ENCODE measurements at regions not wholly inside any gene's neighbourhood (a gene's known extent, or its start where the extent isn't known, plus 50 kb on each side); places are given as distances from the start of the nearest gene placed in this dataset.

- ChIA-PET CTCF (interaction anchor here (1.8 to 1.9 kb wide), 3 partner anchors 8 to 102 kb away, joined by 4 to 5 read pairs (median 4); no protein-coding TSS in a partner anchor), POLR2A (interaction anchor here (0.6 kb wide), 3 partner anchors 11 to 103 kb away, joined by 3 to 4 read pairs (median 4); no protein-coding TSS in a partner anchor)
These were observed 70.0 kb downstream of the EXOSC2 start for GRCh38 chr9:130763331-130764171.

GRCh38 chr9:130765137-130766020 is 69.7 kb upstream of the ABL1 start:
- ChIA-PET CTCF (interaction anchor here (1.6 to 4.8 kb wide), 5 partner anchors 64 to 233 kb away, joined by 3 to 22 read pairs (median 5); partner anchors contain the start of gene ABL1), POLR2A (no interaction called here)
- no peak for DNase-seq (ENCODE audit: low read depth)
- Histone ChIP-seq H3K36me3 (ENCODE audit: control insufficient read depth, insufficient read depth, low read length) (no peaks in the 10 kb centered on the region), H3K27me3 (ENCODE audit: control insufficient read depth, insufficient read depth, low read length) (no peaks in the 10 kb centered on the region), H3K4me3 (ENCODE audit: low read depth, low read length) (no peak overlapping the region)
- TF ChIP-seq CTCF (IDR thresholded peaks at IDR 0.05; ENCODE audit: insufficient read depth, low read depth, low read length): no peak

More at GRCh38 chr9:130763331-130764171, 70.0 kb downstream of the EXOSC2 start:
- no peaks in the 10 kb centered on the region for H3K27me3 ChIP-seq (ENCODE audit: control insufficient read depth, insufficient read depth, low read length)
- H3K36me3 ChIP-seq (ENCODE audit: control insufficient read depth, insufficient read depth, low read length): no peaks in the 10 kb centered on the region
- no peak for DNase-seq (ENCODE audit: low read depth)
- H3K4me3 ChIP-seq (ENCODE audit: low read depth, low read length): no peak overlapping the region
- no peak for TF ChIP-seq CTCF (IDR thresholded peaks at IDR 0.05; ENCODE audit: insufficient read depth, low read depth, low read length)

GRCh38 chr9:130766021-130766926 is 68.8 kb upstream of the ABL1 start:
- CTCF ChIA-PET: interaction anchor here (1.1 to 4.8 kb wide), 6 partner anchors 69 to 232 kb away, joined by 3 to 37 read pairs (median 5); partner anchors contain the start of gene ABL1
- H3K4me3 ChIP-seq (ENCODE audit: low read depth, low read length): no peak overlapping the region

GRCh38 chr9:130766927-130767307 is 68.1 kb upstream of the ABL1 start:
- no peak for DNase-seq (ENCODE audit: low read depth)
- Histone ChIP-seq H3K27me3 (ENCODE audit: control insufficient read depth, insufficient read depth, low read length) (no peaks in the 10 kb centered on the region), H3K36me3 (ENCODE audit: control insufficient read depth, insufficient read depth, low read length) (no peaks in the 10 kb centered on the region), H3K4me3 (ENCODE audit: low read depth, low read length) (no peak overlapping the region)
- POLR2A ChIA-PET: no interaction called here
- no peak for TF ChIP-seq CTCF (IDR thresholded peaks at IDR 0.05; ENCODE audit: insufficient read depth, low read depth, low read length)
- CTCF ChIA-PET: interaction anchor here (1.1 to 4.8 kb wide), 5 partner anchors 69 to 103 kb away, joined by 3 to 37 read pairs (median 5); partner anchors contain the start of gene ABL1

More at GRCh38 chr9:130766021-130766926, 68.8 kb upstream of the ABL1 start:
- DNase-seq (ENCODE audit: low read depth): no peak
- Histone ChIP-seq H3K27me3 (ENCODE audit: control insufficient read depth, insufficient read depth, low read length) (no peaks in the 10 kb centered on the region), H3K36me3 (ENCODE audit: control insufficient read depth, insufficient read depth, low read length) (no peaks in the 10 kb centered on the region)
- POLR2A ChIA-PET: no interaction called here
- TF ChIP-seq CTCF (IDR thresholded peaks at IDR 0.05; ENCODE audit: insufficient read depth, low read depth, low read length): no peak
